T-helper 17 cell (primary cell): ENCODE measurements at regions not wholly inside any gene's neighbourhood (a gene's known extent, or its start where the extent isn't known, plus 50 kb on each side); places are given as distances from the start of the nearest gene placed in this dataset.
"Not testable (repeated sequence)": the region's sequence is repeated elsewhere in the genome, so short reads cannot be mapped to it uniquely, and the experiment has no call there.

Source experiments
- ATAC-seq: fragments of 150-1000 bp; cut with Tn5 transposase; 2 replicates; pipeline ENCODE4 v1.10.0; 2021; ENCODE audit warnings: mild to moderate bottlenecking, moderate library complexity
- DNase-seq, 3 donors: peaks; one replicate each; pipeline versions ENCODE4 v3.0.0 to v3.0.0-alpha.2; 2020 to 2021
- H3K9me3 ChIP-seq: one replicate; pipeline ENCODE4 v1.7.0; 2013; ENCODE audit warnings: low read length, mild to moderate bottlenecking; ENCODE audit not compliant: control insufficient read depth, poor library complexity, severe bottlenecking
- H3K27ac Mint-ChIP-seq: one replicate; pipeline ENCODE4 v1.8.0; 2022; ENCODE audit warnings: mild to moderate bottlenecking, moderate library complexity, mixed read lengths
- H3K27me3 Mint-ChIP-seq: one replicate; pipeline ENCODE4 v1.8.0; 2022; ENCODE audit warnings: mixed read lengths
- H3K36me3 Mint-ChIP-seq: one replicate; pipeline ENCODE4 v1.8.0; 2022; ENCODE audit warnings: low read depth, mixed read lengths
- H3K4me1 Mint-ChIP-seq: one replicate; pipeline ENCODE4 v1.8.0; 2022; ENCODE audit warnings: mild to moderate bottlenecking, mixed read lengths
- H3K4me3 Mint-ChIP-seq: one replicate; pipeline ENCODE4 v1.8.0; 2022; ENCODE audit warnings: mild to moderate bottlenecking, moderate library complexity, mixed read lengths

- H3K9me3 ChIP-seq = no peaks in the 10 kb centered on the region
- Mint-ChIP-seq H3K27ac (no peak overlapping the region), H3K36me3 (no peaks in the 10 kb centered on the region), H3K27me3 (no peaks in the 10 kb centered on the region), H3K4me1 (no peaks in the 10 kb centered on the region), H3K4me3 (no peak overlapping the region)
- no peak for ATAC-seq
- no peak for DNase-seq
Measured at GRCh38 chr11:38990841-38991240, 2392.8 kb upstream of the RAG2 start.

- H3K4me3 Mint-ChIP-seq = no peak overlapping the region
- ATAC-seq (no peak), DNase-seq (no peak)
- H3K27ac Mint-ChIP-seq = no peak overlapping the region
- no peaks in the 10 kb centered on the region for H3K27me3 Mint-ChIP-seq
- H3K36me3 Mint-ChIP-seq = no peaks in the 10 kb centered on the region
- no peaks in the 10 kb centered on the region for H3K4me1 Mint-ChIP-seq
- no peaks in the 10 kb centered on the region for H3K9me3 ChIP-seq
Measured at GRCh38 chr11:38990139-38990538, 2392.1 kb upstream of the RAG2 start.

- Mint-ChIP-seq H3K4me3 (no peak overlapping the region), H3K4me1 (no peaks in the 10 kb centered on the region), H3K36me3 (no peaks in the 10 kb centered on the region), H3K27me3 (no peaks in the 10 kb centered on the region), H3K27ac (no peak overlapping the region)
- DNase-seq (no peak), ATAC-seq (no peak)
- H3K9me3 ChIP-seq = no peaks in the 10 kb centered on the region
Measured at GRCh38 chr11:38988908-38989307, 2390.9 kb upstream of the RAG2 start.

- no peaks in the 10 kb centered on the region for H3K9me3 ChIP-seq
- no peak for ATAC-seq
- no peak overlapping the region for H3K4me3 Mint-ChIP-seq
- no peak overlapping the region for H3K27ac Mint-ChIP-seq
- no peaks in the 10 kb centered on the region for H3K36me3 Mint-ChIP-seq
- H3K27me3 Mint-ChIP-seq = no peaks in the 10 kb centered on the region
- no peak for DNase-seq
- no peaks in the 10 kb centered on the region for H3K4me1 Mint-ChIP-seq
Measured at GRCh38 chr11:38972220-38972619, 2374.2 kb upstream of the RAG2 start.

- no peak overlapping the region for H3K27ac Mint-ChIP-seq
Measured at GRCh38 chr11:38971141-38971540, 2373.1 kb upstream of the RAG2 start.

GRCh38 chr11:38968951-38969350 lies 2370.9 kb upstream of the RAG2 start:
- DNase-seq (no peak), ATAC-seq (no peak)
- H3K4me3 Mint-ChIP-seq = no peak overlapping the region
- H3K27ac Mint-ChIP-seq = no peak overlapping the region
- no peaks in the 10 kb centered on the region for H3K36me3 Mint-ChIP-seq
- H3K27me3 Mint-ChIP-seq = no peaks in the 10 kb centered on the region
- no peaks in the 10 kb centered on the region for H3K9me3 ChIP-seq
- no peaks in the 10 kb centered on the region for H3K4me1 Mint-ChIP-seq

More at GRCh38 chr11:38971141-38971540, 2373.1 kb upstream of the RAG2 start:
- no peaks in the 10 kb centered on the region for H3K4me1 Mint-ChIP-seq
- ATAC-seq = no peak
- H3K4me3 Mint-ChIP-seq = no peak overlapping the region
- DNase-seq = no peak
- no peaks in the 10 kb centered on the region for H3K9me3 ChIP-seq
- no peaks in the 10 kb centered on the region for H3K36me3 Mint-ChIP-seq
- no peaks in the 10 kb centered on the region for H3K27me3 Mint-ChIP-seq

- H3K36me3 Mint-ChIP-seq = no peaks in the 10 kb centered on the region
- H3K4me1 Mint-ChIP-seq = no peaks in the 10 kb centered on the region
- peaks cover 2% of the 10 kb centered on the region for H3K9me3 ChIP-seq
- no peak overlapping the region for H3K4me3 Mint-ChIP-seq
- H3K27ac Mint-ChIP-seq = no peak overlapping the region
- H3K27me3 Mint-ChIP-seq = no peaks in the 10 kb centered on the region
- ATAC-seq (no peak), DNase-seq (no peak)
Measured at GRCh38 chr11:38952698-38953097, 2354.7 kb upstream of the RAG2 start.

GRCh38 chr11:38950867-38951266 lies 2352.8 kb upstream of the RAG2 start:
- DNase-seq (no peak), ATAC-seq (no peak)
- H3K27ac Mint-ChIP-seq = no peak overlapping the region
- no peaks in the 10 kb centered on the region for H3K36me3 Mint-ChIP-seq
- peaks cover 2% of the 10 kb centered on the region for H3K9me3 ChIP-seq
- no peaks in the 10 kb centered on the region for H3K4me1 Mint-ChIP-seq
- H3K4me3 Mint-ChIP-seq = no peak overlapping the region
- H3K27me3 Mint-ChIP-seq = no peaks in the 10 kb centered on the region

GRCh38 chr11:38948392-38948791 lies 2350.4 kb upstream of the RAG2 start:
- H3K4me1 Mint-ChIP-seq = no peaks in the 10 kb centered on the region
- H3K4me3 Mint-ChIP-seq = no peak overlapping the region
- ATAC-seq = no peak
- no peaks in the 10 kb centered on the region for H3K36me3 Mint-ChIP-seq
- H3K27ac Mint-ChIP-seq = no peak overlapping the region
- no peak for DNase-seq
- H3K9me3 ChIP-seq = no peaks in the 10 kb centered on the region
- H3K27me3 Mint-ChIP-seq = no peaks in the 10 kb centered on the region

- H3K27me3 Mint-ChIP-seq = no peaks in the 10 kb centered on the region
- no peaks in the 10 kb centered on the region for H3K36me3 Mint-ChIP-seq
- no peaks in the 10 kb centered on the region for H3K4me1 Mint-ChIP-seq
- no peak overlapping the region for H3K4me3 Mint-ChIP-seq
- no peak for DNase-seq
- H3K9me3 ChIP-seq = no peaks in the 10 kb centered on the region
- no peak for ATAC-seq
- no peak overlapping the region for H3K27ac Mint-ChIP-seq
Measured at GRCh38 chr11:38937709-38938108, 2339.7 kb upstream of the RAG2 start.

- Mint-ChIP-seq H3K4me3 (no peak overlapping the region), H3K27ac (no peak overlapping the region), H3K36me3 (no peaks in the 10 kb centered on the region), H3K27me3 (no peaks in the 10 kb centered on the region), H3K4me1 (no peaks in the 10 kb centered on the region)
- DNase-seq (no peak), ATAC-seq (no peak)
- H3K9me3 ChIP-seq = no peaks in the 10 kb centered on the region
Measured at GRCh38 chr11:38935941-38936340, 2337.9 kb upstream of the RAG2 start.

- Mint-ChIP-seq H3K4me1 (no peaks in the 10 kb centered on the region), H3K36me3 (no peaks in the 10 kb centered on the region)
- ATAC-seq = no peak
Measured at GRCh38 chr11:38927993-38928392, 2330.0 kb upstream of the RAG2 start.

GRCh38 chr11:38924644-38925043 lies 2326.6 kb upstream of the RAG2 start:
- Mint-ChIP-seq H3K27me3 (no peaks in the 10 kb centered on the region), H3K36me3 (no peaks in the 10 kb centered on the region), H3K27ac (no peak overlapping the region), H3K4me3 (no peak overlapping the region), H3K4me1 (no peaks in the 10 kb centered on the region)
- DNase-seq = no peak
- ATAC-seq = no peak
- H3K9me3 ChIP-seq = peaks cover 3% of the 10 kb centered on the region

More at GRCh38 chr11:38927993-38928392, 2330.0 kb upstream of the RAG2 start:
- DNase-seq = no peak
- Mint-ChIP-seq H3K4me3 (no peak overlapping the region), H3K27me3 (no peaks in the 10 kb centered on the region), H3K27ac (no peak overlapping the region)
- peaks cover 3% of the 10 kb centered on the region for H3K9me3 ChIP-seq

- Mint-ChIP-seq H3K36me3 (no peaks in the 10 kb centered on the region), H3K4me1 (no peaks in the 10 kb centered on the region), H3K27ac (no peak overlapping the region), H3K27me3 (no peaks in the 10 kb centered on the region), H3K4me3 (no peak overlapping the region)
- H3K9me3 ChIP-seq = no peaks in the 10 kb centered on the region
- no peak for DNase-seq
- no peak for ATAC-seq
Measured at GRCh38 chr11:38900211-38900610, 2302.2 kb upstream of the RAG2 start.

GRCh38 chr11:38894201-38894600 lies 2296.2 kb upstream of the RAG2 start:
- H3K4me3 Mint-ChIP-seq, DNase-seq, H3K36me3 Mint-ChIP-seq, H3K27me3 Mint-ChIP-seq, H3K27ac Mint-ChIP-seq, ATAC-seq, H3K4me1 Mint-ChIP-seq, H3K9me3 ChIP-seq: not testable (repeated sequence)
